Lung (tissue), 11 donors: ENCODE measurements at regions not wholly inside any gene's neighbourhood (a gene's known extent, or its start where the extent isn't known, plus 50 kb on each side); places are given as distances from the start of the nearest gene placed in this dataset.

ENCODE experiments used
- ATAC-seq: fragments of 200-7000 bp; cut with Tn5 transposase; one replicate; pipeline ENCODE4 v1.9.1; 2020; ENCODE audit warnings: moderate number of reproducible peaks; ENCODE audit not compliant: insufficient read depth, low FRiP score
- DNase-seq, 3 donors: peaks; one replicate each; pipeline ENCODE4 v3.0.0-alpha.2; 2013 to 2017
- H3K27ac ChIP-seq, 2 donors: one replicate each; pipeline ENCODE4 v1.5.1; 2013; ENCODE audit warnings: mild to moderate bottlenecking in 2 of 2, moderate library complexity in 2 of 2, control low read depth in 1 of 2, inconsistent platforms in 1 of 2, low read depth in 1 of 2, low read length in 1 of 2
- H3K27me3 ChIP-seq, 3 donors: one replicate each; pipeline ENCODE4 v1.5.1; 2013; ENCODE audit warnings: low read length in 2 of 3; ENCODE audit not compliant: control insufficient read depth in 3 of 3, insufficient read depth in 3 of 3
- H3K36me3 ChIP-seq, 4 donors: one replicate each; pipeline ENCODE4 v1.5.1; 2013; ENCODE audit warnings: low read length in 4 of 4, mild to moderate bottlenecking in 1 of 4, moderate library complexity in 1 of 4; ENCODE audit not compliant: control insufficient read depth in 4 of 4, insufficient read depth in 4 of 4
- H3K4me1 ChIP-seq, 5 donors: one replicate each; pipeline ENCODE4 v1.5.1; 2013; ENCODE audit warnings: low read length in 5 of 5, mild to moderate bottlenecking in 2 of 5, moderate library complexity in 1 of 5; ENCODE audit not compliant: control insufficient read depth in 5 of 5, insufficient read depth in 5 of 5
- H3K4me3 ChIP-seq: one replicate; pipeline ENCODE4 v1.5.1; 2013; ENCODE audit warnings: mild to moderate bottlenecking, control low read depth, moderate library complexity
- H3K9ac ChIP-seq, 2 donors: one replicate each; pipeline ENCODE4 v1.5.1; 2013; ENCODE audit warnings: low read length in 2 of 2, control low read depth in 1 of 2; ENCODE audit not compliant: insufficient read depth in 1 of 2
- H3K9me3 ChIP-seq, 4 donors: one replicate each; pipeline ENCODE4 v1.5.1; 2013; ENCODE audit warnings: low read length in 3 of 4, mild to moderate bottlenecking in 1 of 4, moderate library complexity in 1 of 4; ENCODE audit not compliant: control insufficient read depth in 4 of 4, insufficient read depth in 3 of 4
- WGBS, 2 donors: extraction: QIAGEN DNeasy Blood & Tissue Kit; methylation state at CpG; one replicate each; pipeline ENCODE4 v1.1.7; 2013; 5-methylcytosine and 5-hydroxymethylcytosine counted together
- TF ChIP-seq, protein P1 (sequence below): IDR thresholded peaks from 2 replicates; pipeline ENCODE4 v1.5.1; 2012; ENCODE audit warnings: mild to moderate bottlenecking; ENCODE audit errors: control extremely low read depth, extremely low read depth
- donor health status: control.
- donor health status: control.
- donor health status: Bipolar disorder and iron deficiency.
- donor health status: healthy.
- donor health status: DM: yes; HTN: yes; CAD: no.

DNA sequence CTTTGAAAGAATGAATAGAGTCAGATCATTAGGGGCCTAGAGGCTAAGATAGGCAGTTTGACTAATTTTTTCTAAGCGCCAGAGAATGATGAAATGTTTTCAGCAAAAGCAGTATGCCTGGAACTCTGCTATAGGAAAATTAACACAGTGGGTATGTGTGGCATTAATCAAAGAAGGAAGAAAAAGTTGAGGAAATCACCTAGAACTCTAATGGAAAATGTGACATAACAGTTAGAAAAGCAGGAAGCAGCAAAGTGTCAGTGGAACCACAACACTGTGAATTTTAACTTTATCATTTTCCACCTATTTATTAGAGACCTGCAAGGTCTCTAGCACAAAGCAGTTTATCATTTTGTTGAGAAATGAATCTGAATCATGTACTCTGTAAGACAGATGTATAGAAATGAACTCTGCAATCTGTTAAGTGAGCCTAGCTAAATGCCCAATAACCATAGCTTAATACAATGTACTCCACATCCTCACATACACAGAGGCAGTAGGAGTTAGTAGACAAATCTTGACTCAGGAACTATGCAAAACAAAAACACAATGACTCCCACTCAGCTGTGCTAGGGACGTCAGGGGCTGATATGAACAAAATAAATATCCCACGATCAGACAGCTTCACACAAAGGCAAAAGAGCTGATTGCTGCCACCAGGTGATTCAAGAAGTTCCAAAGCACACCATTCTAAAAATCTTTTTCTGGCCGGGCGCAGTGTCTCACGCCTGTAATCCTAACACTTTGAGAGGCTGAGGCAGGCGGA lies 500.7 kb upstream of the NFIA start:
- H3K9ac ChIP-seq: no peak overlapping the region
- no peak for ATAC-seq
- no peaks in the 10 kb centered on the region for H3K4me1 ChIP-seq
- no peaks in the 10 kb centered on the region for H3K27me3 ChIP-seq
- peaks cover 0 to 3% (median 1%) of the 10 kb centered on the region in 4 donors for H3K9me3 ChIP-seq
- H3K36me3 ChIP-seq: no peaks in the 10 kb centered on the region
- H3K4me3 ChIP-seq: no peak overlapping the region
- no peak overlapping the region for H3K27ac ChIP-seq
- DNase-seq: no peak
- TF ChIP-seq, protein P1, sequence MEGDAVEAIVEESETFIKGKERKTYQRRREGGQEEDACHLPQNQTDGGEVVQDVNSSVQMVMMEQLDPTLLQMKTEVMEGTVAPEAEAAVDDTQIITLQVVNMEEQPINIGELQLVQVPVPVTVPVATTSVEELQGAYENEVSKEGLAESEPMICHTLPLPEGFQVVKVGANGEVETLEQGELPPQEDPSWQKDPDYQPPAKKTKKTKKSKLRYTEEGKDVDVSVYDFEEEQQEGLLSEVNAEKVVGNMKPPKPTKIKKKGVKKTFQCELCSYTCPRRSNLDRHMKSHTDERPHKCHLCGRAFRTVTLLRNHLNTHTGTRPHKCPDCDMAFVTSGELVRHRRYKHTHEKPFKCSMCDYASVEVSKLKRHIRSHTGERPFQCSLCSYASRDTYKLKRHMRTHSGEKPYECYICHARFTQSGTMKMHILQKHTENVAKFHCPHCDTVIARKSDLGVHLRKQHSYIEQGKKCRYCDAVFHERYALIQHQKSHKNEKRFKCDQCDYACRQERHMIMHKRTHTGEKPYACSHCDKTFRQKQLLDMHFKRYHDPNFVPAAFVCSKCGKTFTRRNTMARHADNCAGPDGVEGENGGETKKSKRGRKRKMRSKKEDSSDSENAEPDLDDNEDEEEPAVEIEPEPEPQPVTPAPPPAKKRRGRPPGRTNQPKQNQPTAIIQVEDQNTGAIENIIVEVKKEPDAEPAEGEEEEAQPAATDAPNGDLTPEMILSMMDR: no peak
- 80 to 85% methylated on average over 7 of the region's 7 CpGs for WGBS, 2 donors

DNA sequence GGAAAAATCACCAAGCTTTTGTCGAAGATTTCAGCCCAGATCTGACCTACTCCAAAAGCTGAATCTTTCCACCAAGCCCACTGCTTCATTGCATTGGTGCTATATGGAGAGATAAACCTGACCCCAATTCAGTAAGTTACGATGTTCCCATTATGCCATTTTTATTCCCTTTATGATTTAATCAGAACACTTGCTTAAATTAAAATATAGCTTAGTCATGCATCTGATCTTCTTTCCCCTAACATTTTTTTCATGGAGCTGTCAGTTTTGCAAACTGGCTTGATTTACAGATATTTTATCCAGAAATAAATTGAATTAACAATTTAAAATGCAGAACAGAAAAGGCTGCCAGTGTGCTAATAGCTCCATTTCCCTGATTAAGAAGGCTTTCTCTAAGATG lies 503.5 kb upstream of the C1orf87 start:
- 89 to 91% methylated on average over 2 of the region's 2 CpGs for WGBS, 2 donors
- TF ChIP-seq, protein P1: no peak
- Histone ChIP-seq H3K9ac (no peak overlapping the region), H3K36me3 (no peaks in the 10 kb centered on the region), H3K27me3 (no peaks in the 10 kb centered on the region), H3K4me3 (no peak overlapping the region), H3K27ac (no peak overlapping the region), H3K4me1 (peaks cover 0 to 4% (median 0%) of the 10 kb centered on the region in 5 donors), H3K9me3 (no peaks in the 10 kb centered on the region)
- DNase-seq (no peak), ATAC-seq (no peak)

DNA sequence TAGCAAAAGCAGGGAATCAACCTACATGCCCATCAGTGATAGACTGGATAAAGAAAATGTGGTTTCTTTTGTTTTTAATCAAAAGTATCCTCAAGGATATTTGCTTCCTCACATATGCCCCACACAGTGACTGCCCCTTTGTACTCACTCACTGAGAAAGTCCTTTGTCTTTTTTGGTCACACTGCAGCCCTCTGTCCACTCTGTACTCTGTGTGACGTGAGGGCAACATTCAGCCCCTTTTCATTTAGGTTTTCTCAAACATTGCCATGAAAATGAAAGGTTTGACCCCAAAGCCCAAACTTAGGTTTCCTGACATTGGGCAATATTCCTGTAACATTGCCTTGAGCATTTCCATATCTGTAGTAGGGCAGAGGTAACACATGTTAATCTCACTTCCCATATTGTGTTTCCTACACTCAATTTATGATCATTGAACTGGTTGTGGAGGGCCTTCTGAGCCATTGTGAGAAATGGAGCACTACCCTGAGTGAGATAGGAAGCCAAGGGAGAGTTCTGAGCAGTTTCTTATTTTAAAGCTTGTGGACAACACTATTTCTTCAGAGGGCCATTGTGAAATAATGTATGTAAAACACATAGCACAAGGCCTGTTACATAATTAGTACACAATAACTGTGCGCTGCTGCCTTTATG lies 501.9 kb upstream of the C1orf87 start:
- WGBS, 2 donors: 33 to 69% methylated on average over 2 of the region's 2 CpGs
- ATAC-seq: no peak
- TF ChIP-seq, protein P1: no peak

More for the DNA sequence above, 501.9 kb upstream of the C1orf87 start:
- Histone ChIP-seq H3K4me3 (no peak overlapping the region), H3K4me1 (peaks cover 0 to 4% (median 0%) of the 10 kb centered on the region in 5 donors), H3K9me3 (no peaks in the 10 kb centered on the region), H3K36me3 (no peaks in the 10 kb centered on the region), H3K27ac (no peak overlapping the region), H3K27me3 (no peaks in the 10 kb centered on the region), H3K9ac (no peak overlapping the region)
- DNase-seq: peak in 1 of 3 donors; percentile 33
